ENCODE measurements at regions not wholly inside any gene's neighbourhood (a gene's known extent, or its start where the extent isn't known, plus 50 kb on each side); places are given as distances from the start of the nearest gene placed in this dataset.

GRCh38 chr3:162021206-162021605, 524.6 kb downstream of the OTOL1 start:
- no peak overlapping the region for H3K4me3 ChIP-seq (ENCODE audit: low read depth, low read length)
- no peak for TF ChIP-seq CTCF (IDR thresholded peaks at IDR 0.05; ENCODE audit: low read depth, low read length)
- H3K36me3 ChIP-seq, result no peaks in the 10 kb centered on the region
- H3K27me3 ChIP-seq (ENCODE audit: insufficient read depth, low read depth, severe bottlenecking), result no peaks in the 10 kb centered on the region
- no peak for DNase-seq
- H3K9me3 ChIP-seq (ENCODE audit: severe bottlenecking), result no peaks in the 10 kb centered on the region
- H3K27ac ChIP-seq, result no peak overlapping the region

DNA sequence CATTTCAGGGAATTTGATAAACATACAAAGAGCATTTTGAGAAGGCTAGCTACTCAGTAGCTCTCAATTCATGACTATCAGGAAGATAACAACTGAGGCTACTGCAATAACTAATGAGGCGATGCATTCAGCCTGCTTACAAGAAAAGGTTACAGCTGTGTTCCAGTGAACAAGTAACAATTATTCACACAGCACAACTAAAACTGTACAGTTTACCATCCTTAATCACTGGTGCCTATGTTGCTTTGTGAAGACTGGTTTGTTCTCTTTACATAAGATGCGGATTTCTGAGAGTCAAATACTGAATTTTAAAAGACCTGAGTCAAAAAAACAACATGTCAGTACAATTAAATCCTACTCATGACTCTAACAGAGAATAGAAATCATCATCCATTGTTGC, 526.3 kb downstream of the OTOL1 start:
- H3K9me3 ChIP-seq (ENCODE audit: severe bottlenecking), result no peaks in the 10 kb centered on the region
- H3K27me3 ChIP-seq (ENCODE audit: insufficient read depth, low read depth, severe bottlenecking), result no peaks in the 10 kb centered on the region
- H3K27ac ChIP-seq, result no peak overlapping the region
- no peak overlapping the region for H3K4me3 ChIP-seq (ENCODE audit: low read depth, low read length)
- no peak for DNase-seq
- TF ChIP-seq CTCF (IDR thresholded peaks at IDR 0.05; ENCODE audit: low read depth, low read length), result no peak
- no peaks in the 10 kb centered on the region for H3K36me3 ChIP-seq

DNA sequence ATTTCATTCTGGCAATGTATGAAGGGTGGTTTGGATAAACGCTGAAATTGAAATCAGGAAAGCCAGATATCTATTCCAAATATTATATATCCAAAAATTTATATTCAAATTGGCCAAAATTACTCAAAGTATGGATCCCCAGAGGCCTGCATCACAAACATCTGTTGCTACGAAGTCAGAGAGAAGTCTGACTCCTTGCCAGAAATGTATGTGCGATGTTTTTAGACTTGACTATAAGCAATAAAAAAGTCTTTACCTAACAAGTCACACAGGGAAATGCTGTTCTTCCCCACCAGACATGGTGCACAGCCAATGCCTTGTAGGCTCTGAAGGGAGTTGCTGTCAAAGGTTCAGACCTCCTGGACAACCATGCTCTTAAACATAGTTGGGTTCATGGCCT, 533.1 kb downstream of the OTOL1 start:
- H3K4me3 ChIP-seq (ENCODE audit: low read depth, low read length), result no peak overlapping the region
- TF ChIP-seq CTCF (IDR thresholded peaks at IDR 0.05; ENCODE audit: low read depth, low read length), result no peak
- H3K27me3 ChIP-seq (ENCODE audit: insufficient read depth, low read depth, severe bottlenecking), result no peaks in the 10 kb centered on the region
- no peaks in the 10 kb centered on the region for H3K36me3 ChIP-seq
- DNase-seq, result no peak
- H3K9me3 ChIP-seq (ENCODE audit: severe bottlenecking), result no peaks in the 10 kb centered on the region
- no peak overlapping the region for H3K27ac ChIP-seq

GRCh38 chr3:162034368-162034767, 537.8 kb downstream of the OTOL1 start:
- Histone ChIP-seq H3K4me3 (ENCODE audit: low read depth, low read length) (no peak overlapping the region), H3K36me3 (no peaks in the 10 kb centered on the region), H3K27me3 (ENCODE audit: insufficient read depth, low read depth, severe bottlenecking) (no peaks in the 10 kb centered on the region), H3K27ac (no peak overlapping the region), H3K9me3 (ENCODE audit: severe bottlenecking) (no peaks in the 10 kb centered on the region)
- DNase-seq, result no peak
- no peak for TF ChIP-seq CTCF (IDR thresholded peaks at IDR 0.05; ENCODE audit: low read depth, low read length)

GRCh38 chr3:162041622-162042021, 545.0 kb downstream of the OTOL1 start:
- Histone ChIP-seq H3K27ac (no peak overlapping the region), H3K4me3 (ENCODE audit: low read depth, low read length) (no peak overlapping the region), H3K27me3 (ENCODE audit: insufficient read depth, low read depth, severe bottlenecking) (no peaks in the 10 kb centered on the region), H3K9me3 (ENCODE audit: severe bottlenecking) (no peaks in the 10 kb centered on the region), H3K36me3 (no peaks in the 10 kb centered on the region)
- DNase-seq, result no peak
- TF ChIP-seq CTCF (IDR thresholded peaks at IDR 0.05; ENCODE audit: low read depth, low read length), result no peak

DNA sequence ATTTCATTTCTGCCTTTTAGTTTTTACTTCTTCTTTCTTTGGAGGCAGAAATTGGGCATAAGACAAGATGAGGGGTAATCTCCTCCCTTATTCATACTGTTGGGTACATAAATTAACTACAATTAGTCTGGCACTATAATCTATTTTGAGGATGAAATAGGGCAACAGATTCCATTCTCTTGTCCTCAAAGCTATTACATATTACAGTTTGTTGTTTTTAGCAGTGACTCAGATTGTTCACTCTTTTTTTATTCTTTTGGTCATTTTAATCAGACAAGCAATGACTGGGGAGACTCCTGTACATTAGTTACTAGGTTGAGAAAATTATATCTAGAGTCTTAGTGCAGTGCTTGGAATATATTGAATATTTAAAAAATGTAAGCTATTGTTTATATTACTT, 556.0 kb downstream of the OTOL1 start:
- Histone ChIP-seq H3K36me3 (no peaks in the 10 kb centered on the region), H3K4me3 (ENCODE audit: low read depth, low read length) (no peak overlapping the region), H3K27ac (no peak overlapping the region), H3K9me3 (ENCODE audit: severe bottlenecking) (no peaks in the 10 kb centered on the region), H3K27me3 (ENCODE audit: insufficient read depth, low read depth, severe bottlenecking) (no peaks in the 10 kb centered on the region)
- no peak for TF ChIP-seq CTCF (IDR thresholded peaks at IDR 0.05; ENCODE audit: low read depth, low read length)
- no peak for DNase-seq
